ENCODE measurements at regions not wholly inside any gene's neighbourhood (a gene's known extent, or its start where the extent isn't known, plus 50 kb on each side); places are given as distances from the start of the nearest gene placed in this dataset.
"Not testable (repeated sequence)": the region's sequence is repeated elsewhere in the genome, so short reads cannot be mapped to it uniquely, and the experiment has no call there.

- Mint-ChIP-seq H3K4me1 (ENCODE audit: low read depth) (no peaks in the 10 kb centered on the region), H3K27me3 (ENCODE audit: insufficient read depth) (no peaks in the 10 kb centered on the region), H3K27ac (no peak overlapping the region), H3K4me3 (no peak overlapping the region), H3K9me3 (no peaks in the 10 kb centered on the region), H3K36me3 (ENCODE audit: low read depth) (no peaks in the 10 kb centered on the region)
- intact Hi-C loops (cut with micrococcal nuclease) = no loop called here
- no peak for DNase-seq (ENCODE audit: low spot score)
Observed at GRCh38 chr6:140271759-140272377, 897.4 kb upstream of the CITED2 start.

GRCh38 chr6:140269591-140270165 is 895.2 kb upstream of the CITED2 start:
- no peaks in the 10 kb centered on the region for H3K4me1 Mint-ChIP-seq (ENCODE audit: low read depth)
- no peak overlapping the region for H3K4me3 Mint-ChIP-seq
- H3K9me3 Mint-ChIP-seq = no peaks in the 10 kb centered on the region
- intact Hi-C loops (cut with micrococcal nuclease) = no loop called here
- no peaks in the 10 kb centered on the region for H3K27me3 Mint-ChIP-seq (ENCODE audit: insufficient read depth)
- no peaks in the 10 kb centered on the region for H3K36me3 Mint-ChIP-seq (ENCODE audit: low read depth)
- H3K27ac Mint-ChIP-seq = no peak overlapping the region
- DNase-seq (ENCODE audit: low spot score) = no peak

GRCh38 chr6:140264431-140264830 is 890.0 kb upstream of the CITED2 start:
- no peaks in the 10 kb centered on the region for H3K4me1 Mint-ChIP-seq (ENCODE audit: low read depth)
- no peaks in the 10 kb centered on the region for H3K36me3 Mint-ChIP-seq (ENCODE audit: low read depth)
- no peaks in the 10 kb centered on the region for H3K27me3 Mint-ChIP-seq (ENCODE audit: insufficient read depth)
- intact Hi-C loops (cut with micrococcal nuclease) = no loop called here
- DNase-seq (ENCODE audit: low spot score) = no peak
- no peak overlapping the region for H3K4me3 Mint-ChIP-seq
- H3K9me3 Mint-ChIP-seq = no peaks in the 10 kb centered on the region
- H3K27ac Mint-ChIP-seq = no peak overlapping the region

- H3K27ac Mint-ChIP-seq; H3K9me3 Mint-ChIP-seq; intact Hi-C loops (cut with micrococcal nuclease); H3K27me3 Mint-ChIP-seq (ENCODE audit: insufficient read depth); H3K36me3 Mint-ChIP-seq (ENCODE audit: low read depth); H3K4me3 Mint-ChIP-seq; H3K4me1 Mint-ChIP-seq (ENCODE audit: low read depth); DNase-seq (ENCODE audit: low spot score): not testable (repeated sequence)
Observed at GRCh38 chr6:140258302-140258701, 883.9 kb upstream of the CITED2 start.

- no peak for DNase-seq (ENCODE audit: low spot score)
- Mint-ChIP-seq H3K27me3 (ENCODE audit: insufficient read depth) (no peaks in the 10 kb centered on the region), H3K27ac (no peak overlapping the region), H3K9me3 (no peaks in the 10 kb centered on the region), H3K4me1 (ENCODE audit: low read depth) (no peaks in the 10 kb centered on the region), H3K36me3 (ENCODE audit: low read depth) (no peaks in the 10 kb centered on the region), H3K4me3 (no peak overlapping the region)
- intact Hi-C loops (cut with micrococcal nuclease) = no loop called here
Observed at GRCh38 chr6:140256248-140256647, 881.8 kb upstream of the CITED2 start.

- Mint-ChIP-seq H3K4me3 (no peak overlapping the region), H3K27ac (no peak overlapping the region), H3K4me1 (ENCODE audit: low read depth) (no peaks in the 10 kb centered on the region), H3K9me3 (no peaks in the 10 kb centered on the region), H3K36me3 (ENCODE audit: low read depth) (no peaks in the 10 kb centered on the region), H3K27me3 (ENCODE audit: insufficient read depth) (peaks cover 6% of the 10 kb centered on the region)
- DNase-seq (ENCODE audit: low spot score) = no peak
- intact Hi-C loops (cut with micrococcal nuclease) = no loop called here
Observed at GRCh38 chr6:140253096-140253495, 878.6 kb upstream of the CITED2 start.

- peaks cover 6% of the 10 kb centered on the region for H3K27me3 Mint-ChIP-seq (ENCODE audit: insufficient read depth)
- intact Hi-C loops (cut with micrococcal nuclease) = no loop called here
- DNase-seq (ENCODE audit: low spot score) = no peak
- H3K4me3 Mint-ChIP-seq = no peak overlapping the region
- H3K4me1 Mint-ChIP-seq (ENCODE audit: low read depth) = no peaks in the 10 kb centered on the region
- H3K9me3 Mint-ChIP-seq = no peaks in the 10 kb centered on the region
- H3K27ac Mint-ChIP-seq = no peak overlapping the region
- no peaks in the 10 kb centered on the region for H3K36me3 Mint-ChIP-seq (ENCODE audit: low read depth)
Observed at GRCh38 chr6:140252099-140252498, 877.7 kb upstream of the CITED2 start.

GRCh38 chr6:140245296-140246040 is 871.0 kb upstream of the CITED2 start:
- intact Hi-C loops (cut with micrococcal nuclease) = no loop called here
- Mint-ChIP-seq H3K27ac (no peak overlapping the region), H3K9me3 (no peaks in the 10 kb centered on the region), H3K36me3 (ENCODE audit: low read depth) (no peaks in the 10 kb centered on the region), H3K4me3 (no peak overlapping the region), H3K4me1 (ENCODE audit: low read depth) (no peaks in the 10 kb centered on the region), H3K27me3 (ENCODE audit: insufficient read depth) (peaks cover 6% of the 10 kb centered on the region)
- DNase-seq (ENCODE audit: low spot score) = no peak

- no peaks in the 10 kb centered on the region for H3K4me1 Mint-ChIP-seq (ENCODE audit: low read depth)
- H3K27ac Mint-ChIP-seq = no peak overlapping the region
- no peaks in the 10 kb centered on the region for H3K36me3 Mint-ChIP-seq (ENCODE audit: low read depth)
- intact Hi-C loops (cut with micrococcal nuclease) = no loop called here
- H3K27me3 Mint-ChIP-seq (ENCODE audit: insufficient read depth) = no peaks in the 10 kb centered on the region
- peaks cover 7% of the 10 kb centered on the region for H3K9me3 Mint-ChIP-seq
- H3K4me3 Mint-ChIP-seq = no peak overlapping the region
- no peak for DNase-seq (ENCODE audit: low spot score)
Observed at GRCh38 chr6:140237251-140237650, 862.8 kb upstream of the CITED2 start.

GRCh38 chr6:140236732-140237131 is 862.3 kb upstream of the CITED2 start:
- H3K27me3 Mint-ChIP-seq (ENCODE audit: insufficient read depth) = no peaks in the 10 kb centered on the region
- H3K4me1 Mint-ChIP-seq (ENCODE audit: low read depth) = no peaks in the 10 kb centered on the region
- H3K36me3 Mint-ChIP-seq (ENCODE audit: low read depth) = no peaks in the 10 kb centered on the region
- no peak overlapping the region for H3K4me3 Mint-ChIP-seq
- H3K27ac Mint-ChIP-seq = no peak overlapping the region
- DNase-seq (ENCODE audit: low spot score) = no peak
- intact Hi-C loops (cut with micrococcal nuclease) = no loop called here
- peaks cover 12% of the 10 kb centered on the region for H3K9me3 Mint-ChIP-seq

- H3K27ac Mint-ChIP-seq = no peak overlapping the region
- H3K4me3 Mint-ChIP-seq = no peak overlapping the region
- H3K9me3 Mint-ChIP-seq = peaks cover 21% of the 10 kb centered on the region
- H3K4me1 Mint-ChIP-seq (ENCODE audit: low read depth) = no peaks in the 10 kb centered on the region
- no peaks in the 10 kb centered on the region for H3K36me3 Mint-ChIP-seq (ENCODE audit: low read depth)
- H3K27me3 Mint-ChIP-seq (ENCODE audit: insufficient read depth) = no peaks in the 10 kb centered on the region
- no peak for DNase-seq (ENCODE audit: low spot score)
- intact Hi-C loops (cut with micrococcal nuclease) = no loop called here
Observed at GRCh38 chr6:140230282-140230681, 855.8 kb upstream of the CITED2 start.

GRCh38 chr6:140228491-140228890 is 854.0 kb upstream of the CITED2 start:
- no peaks in the 10 kb centered on the region for H3K36me3 Mint-ChIP-seq (ENCODE audit: low read depth)
- H3K27me3 Mint-ChIP-seq (ENCODE audit: insufficient read depth) = no peaks in the 10 kb centered on the region
- no peaks in the 10 kb centered on the region for H3K4me1 Mint-ChIP-seq (ENCODE audit: low read depth)
- DNase-seq (ENCODE audit: low spot score) = no peak
- H3K9me3 Mint-ChIP-seq = peaks cover 21% of the 10 kb centered on the region
- no peak overlapping the region for H3K4me3 Mint-ChIP-seq
- no peak overlapping the region for H3K27ac Mint-ChIP-seq
- intact Hi-C loops (cut with micrococcal nuclease) = no loop called here

GRCh38 chr6:140226637-140227036 is 852.2 kb upstream of the CITED2 start:
- intact Hi-C loops (cut with micrococcal nuclease) = no loop called here
- Mint-ChIP-seq H3K9me3 (peaks cover 9% of the 10 kb centered on the region), H3K4me1 (ENCODE audit: low read depth) (no peaks in the 10 kb centered on the region), H3K27me3 (ENCODE audit: insufficient read depth) (no peaks in the 10 kb centered on the region), H3K27ac (no peak overlapping the region), H3K4me3 (no peak overlapping the region), H3K36me3 (ENCODE audit: low read depth) (no peaks in the 10 kb centered on the region)
- no peak for DNase-seq (ENCODE audit: low spot score)

All from activated T-helper 1 cell treated with anti-CD3 and anti-CD28 coated beads, Interleukin-12 subunit alpha, Interleukin-12 subunit beta, Interleukin-2, Interleukin-4 antibody, amounts not matched to agents 30 ng/mL and 10 ng/mL and 1 ng/mL, durations not matched to agents 14 hours and 24 hours and 36 hours (primary cell).